Endothelial cell of umbilical vein (primary cell): ENCODE measurements at regions not wholly inside any gene's neighbourhood (a gene's known extent, or its start where the extent isn't known, plus 50 kb on each side); places are given as distances from the start of the nearest gene placed in this dataset.

Experiments used
- POLR2A ChIP-seq: IDR thresholded peaks from 2 replicates; pipeline ENCODE4 v1.6.1; 2012; ENCODE audit warnings: low read depth, mild to moderate bottlenecking, control low read depth, low read length
- POLR2AphosphoS5 ChIP-seq: IDR thresholded peaks from 2 replicates; pipeline ENCODE4 v1.6.1; 2012; ENCODE audit warnings: low read depth, mild to moderate bottlenecking, control low read depth, low read length, moderate library complexity; ENCODE audit not compliant: insufficient read depth

DNA sequence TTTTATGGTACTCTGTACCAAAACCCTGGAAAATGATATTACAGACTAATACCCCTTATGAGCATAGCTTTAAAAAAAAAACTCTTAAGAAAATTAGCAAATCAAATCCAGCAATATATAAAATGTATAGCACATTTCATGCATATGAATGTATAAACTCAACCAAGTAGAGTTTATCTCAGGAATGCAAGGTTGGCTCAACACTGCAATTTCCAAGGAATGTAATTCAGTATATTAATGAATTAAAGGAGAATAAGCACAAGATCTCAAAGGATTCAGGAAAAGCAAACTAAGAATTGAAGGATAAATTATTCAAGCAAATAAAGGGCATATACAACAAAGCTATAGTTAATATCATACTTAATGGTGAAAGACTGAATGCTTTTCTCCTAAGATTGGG lies 61.9 kb upstream of the RPL38 start:
- TF ChIP-seq POLR2AphosphoS5 (no peak), POLR2A (no peak)
